Brain microvascular endothelial cell (primary cell): ENCODE measurements at regions not wholly inside any gene's neighbourhood (a gene's known extent, or its start where the extent isn't known, plus 50 kb on each side); places are given as distances from the start of the nearest gene placed in this dataset.

ENCODE experiments used
- DNase-seq: peaks from one replicate; pipeline ENCODE4 v3.0.0-alpha.2; 2020
- H3K27ac ChIP-seq: fragments of 250-450 bp; sonication (Bioruptor Pico); 2 replicates; pipeline ENCODE4 v1.5.1; 2020; ENCODE audit warnings: mild to moderate bottlenecking, moderate library complexity
- H3K27me3 ChIP-seq: fragments of 250-450 bp; sonication (Bioruptor Pico); replicated peaks from 2 replicates; pipeline ENCODE4 v1.5.1; 2020; ENCODE audit warnings: mild to moderate bottlenecking
- H3K36me3 ChIP-seq: fragments of 250-450 bp; sonication (Bioruptor Pico); replicated peaks from 2 replicates; pipeline ENCODE4 v1.5.1; 2020; ENCODE audit warnings: mild to moderate bottlenecking
- H3K4me3 ChIP-seq: 2 replicates; pipeline ENCODE4 v1.5.1; 2011; ENCODE audit warnings: low read depth, mild to moderate bottlenecking, control low read depth, low read length, moderate library complexity
- in situ Hi-C: cut with HindIII; loops from 2 replicates; pipeline ENCODE4 v1.10.0; 2017; ENCODE audit warnings: low sequenced_read_pairs, low pct_ligation_motif_present
- TF ChIP-seq, protein P1 (sequence below): IDR thresholded peaks from 2 replicates; pipeline ENCODE4 v1.5.1; 2011; ENCODE audit warnings: low read depth, mild to moderate bottlenecking, moderate library complexity, low read length, control low read depth, inconsistent platforms; ENCODE audit errors: missing control alignments

GRCh38 chr14:55500219-55500701 is 59.8 kb upstream of the TBPL2 start:
- Histone ChIP-seq H3K27ac (no peak overlapping the region), H3K4me3 (no peak overlapping the region), H3K36me3 (no peaks in the 10 kb centered on the region), H3K27me3 (no peaks in the 10 kb centered on the region)
- in situ Hi-C loops, result no loop called here
- TF ChIP-seq, protein P1, sequence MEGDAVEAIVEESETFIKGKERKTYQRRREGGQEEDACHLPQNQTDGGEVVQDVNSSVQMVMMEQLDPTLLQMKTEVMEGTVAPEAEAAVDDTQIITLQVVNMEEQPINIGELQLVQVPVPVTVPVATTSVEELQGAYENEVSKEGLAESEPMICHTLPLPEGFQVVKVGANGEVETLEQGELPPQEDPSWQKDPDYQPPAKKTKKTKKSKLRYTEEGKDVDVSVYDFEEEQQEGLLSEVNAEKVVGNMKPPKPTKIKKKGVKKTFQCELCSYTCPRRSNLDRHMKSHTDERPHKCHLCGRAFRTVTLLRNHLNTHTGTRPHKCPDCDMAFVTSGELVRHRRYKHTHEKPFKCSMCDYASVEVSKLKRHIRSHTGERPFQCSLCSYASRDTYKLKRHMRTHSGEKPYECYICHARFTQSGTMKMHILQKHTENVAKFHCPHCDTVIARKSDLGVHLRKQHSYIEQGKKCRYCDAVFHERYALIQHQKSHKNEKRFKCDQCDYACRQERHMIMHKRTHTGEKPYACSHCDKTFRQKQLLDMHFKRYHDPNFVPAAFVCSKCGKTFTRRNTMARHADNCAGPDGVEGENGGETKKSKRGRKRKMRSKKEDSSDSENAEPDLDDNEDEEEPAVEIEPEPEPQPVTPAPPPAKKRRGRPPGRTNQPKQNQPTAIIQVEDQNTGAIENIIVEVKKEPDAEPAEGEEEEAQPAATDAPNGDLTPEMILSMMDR, result no peak
- DNase-seq, result no peak

- no peak for DNase-seq
- H3K27ac ChIP-seq, result no peak overlapping the region
- no peaks in the 10 kb centered on the region for H3K36me3 ChIP-seq
- H3K4me3 ChIP-seq, result no peak overlapping the region
- TF ChIP-seq, protein P1, result no peak
- no peaks in the 10 kb centered on the region for H3K27me3 ChIP-seq
- in situ Hi-C loops, result no loop called here
Observed at GRCh38 chr14:55500708-55501107, 60.3 kb upstream of the TBPL2 start.

DNA sequence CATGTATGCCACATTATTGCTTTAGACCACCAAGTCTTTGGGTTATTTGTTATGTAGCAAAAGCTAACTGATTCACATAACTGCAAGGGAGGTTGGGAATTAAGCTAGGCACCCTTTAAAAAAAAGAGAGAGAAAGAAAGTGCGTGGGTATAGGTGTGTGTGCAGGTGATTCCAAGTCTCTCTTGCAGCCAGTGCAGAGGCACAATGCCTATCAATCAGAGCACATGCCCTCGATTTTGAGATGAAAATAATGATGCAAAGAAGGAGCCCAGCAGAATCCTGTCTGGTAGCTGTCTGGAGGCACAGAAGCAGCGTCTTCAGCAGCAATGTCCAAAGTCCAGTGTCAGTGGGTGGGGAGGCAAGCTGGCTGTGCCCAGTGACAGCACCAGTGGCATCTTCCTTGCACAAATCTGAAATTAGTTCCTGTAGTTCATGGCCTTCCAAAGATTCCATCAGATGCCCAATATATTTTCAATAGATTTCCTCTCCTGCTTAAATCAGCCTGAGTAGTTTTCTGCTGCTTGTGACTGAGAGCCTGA is 62.4 kb upstream of the TBPL2 start:
- DNase-seq, result no peak
- in situ Hi-C loops, result no loop called here
- H3K27me3 ChIP-seq, result no peaks in the 10 kb centered on the region
- H3K4me3 ChIP-seq, result no peak overlapping the region
- no peak overlapping the region for H3K27ac ChIP-seq
- TF ChIP-seq, protein P1, result no peak
- H3K36me3 ChIP-seq, result no peaks in the 10 kb centered on the region

DNA sequence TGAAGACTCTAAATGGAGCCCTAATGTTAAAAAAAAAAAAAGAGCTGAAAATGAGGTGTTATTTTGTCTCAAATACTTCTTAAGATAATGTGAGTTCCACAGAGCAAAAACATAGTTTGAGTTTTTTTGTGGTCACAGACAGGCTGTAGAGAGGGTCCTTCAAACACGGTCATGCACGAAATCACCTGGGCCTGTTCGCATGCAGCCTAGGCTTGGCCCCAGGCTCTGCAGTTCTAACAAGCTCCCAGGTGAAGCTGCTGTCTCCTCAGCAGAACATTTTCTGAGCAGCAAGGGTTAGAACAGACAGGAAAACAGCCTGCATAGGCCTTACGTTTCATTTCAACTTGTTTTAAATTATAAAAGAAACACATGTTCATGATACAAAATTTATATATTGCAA is 65.4 kb upstream of the TBPL2 start:
- Histone ChIP-seq H3K36me3 (no peaks in the 10 kb centered on the region), H3K27ac (no peak overlapping the region), H3K27me3 (no peaks in the 10 kb centered on the region), H3K4me3 (no peak overlapping the region)
- TF ChIP-seq, protein P1, result no peak
- no peak for DNase-seq
- in situ Hi-C loops, result no loop called here

- no peak for DNase-seq
Observed at GRCh38 chr14:55508676-55509075, 68.3 kb upstream of the TBPL2 start.

DNA sequence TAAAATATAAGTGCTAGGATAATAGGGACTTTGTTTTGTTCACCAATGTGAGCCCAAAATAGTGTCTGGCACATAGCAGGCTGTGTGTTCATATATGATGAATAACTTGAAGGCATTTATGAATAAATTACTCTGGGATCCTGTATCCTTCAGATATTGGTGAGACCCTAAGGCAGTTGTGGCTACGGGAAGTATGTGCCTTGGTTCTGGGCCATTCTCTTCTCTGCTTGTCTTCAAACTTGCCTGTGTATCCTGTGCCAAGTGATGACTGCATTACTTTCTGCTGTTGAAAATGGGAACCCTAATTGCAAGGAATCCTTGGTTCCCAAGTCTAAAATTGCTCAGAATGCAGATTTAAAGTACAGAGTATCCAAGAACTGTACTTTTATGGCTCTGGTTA is 67.6 kb upstream of the KTN1 start:
- H3K36me3 ChIP-seq, result no peaks in the 10 kb centered on the region
- no peak overlapping the region for H3K4me3 ChIP-seq
- TF ChIP-seq, protein P1, result no peak
- no peak for DNase-seq
- no peaks in the 10 kb centered on the region for H3K27me3 ChIP-seq
- in situ Hi-C loops, result no loop called here
- H3K27ac ChIP-seq, result no peak overlapping the region

More at GRCh38 chr14:55508676-55509075, 68.3 kb upstream of the TBPL2 start:
- Histone ChIP-seq H3K4me3 (no peak overlapping the region), H3K27me3 (no peaks in the 10 kb centered on the region), H3K27ac (no peak overlapping the region), H3K36me3 (no peaks in the 10 kb centered on the region)
- TF ChIP-seq, protein P1, result no peak
- in situ Hi-C loops, result no loop called here
